ENCODE measurements at regions not wholly inside any gene's neighbourhood (a gene's known extent, or its start where the extent isn't known, plus 50 kb on each side); places are given as distances from the start of the nearest gene placed in this dataset.

DNA sequence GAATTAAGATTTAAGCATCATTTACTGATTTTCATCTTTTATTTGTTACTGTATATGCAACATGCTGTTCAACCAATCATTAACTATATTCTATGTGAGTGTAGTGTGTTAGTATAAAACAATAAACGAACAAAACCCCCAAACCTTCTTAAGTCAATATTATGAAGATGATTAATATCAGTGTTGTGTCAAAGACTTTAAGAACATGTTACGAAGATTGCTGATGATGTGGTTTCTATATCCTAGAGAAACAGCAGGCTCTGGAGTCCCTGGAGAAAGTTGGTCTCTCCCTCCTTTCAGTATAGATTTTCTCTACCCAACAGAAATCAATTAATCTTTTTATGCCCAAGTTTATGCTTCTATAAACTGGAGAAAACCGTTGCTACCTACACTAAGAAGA is 393.8 kb upstream of the HSF2 start:
- no peak overlapping the region for H3K9ac ChIP-seq (ENCODE audit: low read depth, low read length, poor library complexity, severe bottlenecking)
- no peaks in the 10 kb centered on the region for H3F3A ChIP-seq (ENCODE audit: low read depth)
- no peaks in the 10 kb centered on the region for H3K9me3 ChIP-seq (ENCODE audit: insufficient read depth, low read depth, low read length)
- no peaks in the 10 kb centered on the region for H3K4me1 ChIP-seq (ENCODE audit: insufficient read depth, low read length, poor library complexity, severe bottlenecking)
- H2AFZ ChIP-seq (ENCODE audit: low read length), result no peak overlapping the region
- TF ChIP-seq, protein P1, sequence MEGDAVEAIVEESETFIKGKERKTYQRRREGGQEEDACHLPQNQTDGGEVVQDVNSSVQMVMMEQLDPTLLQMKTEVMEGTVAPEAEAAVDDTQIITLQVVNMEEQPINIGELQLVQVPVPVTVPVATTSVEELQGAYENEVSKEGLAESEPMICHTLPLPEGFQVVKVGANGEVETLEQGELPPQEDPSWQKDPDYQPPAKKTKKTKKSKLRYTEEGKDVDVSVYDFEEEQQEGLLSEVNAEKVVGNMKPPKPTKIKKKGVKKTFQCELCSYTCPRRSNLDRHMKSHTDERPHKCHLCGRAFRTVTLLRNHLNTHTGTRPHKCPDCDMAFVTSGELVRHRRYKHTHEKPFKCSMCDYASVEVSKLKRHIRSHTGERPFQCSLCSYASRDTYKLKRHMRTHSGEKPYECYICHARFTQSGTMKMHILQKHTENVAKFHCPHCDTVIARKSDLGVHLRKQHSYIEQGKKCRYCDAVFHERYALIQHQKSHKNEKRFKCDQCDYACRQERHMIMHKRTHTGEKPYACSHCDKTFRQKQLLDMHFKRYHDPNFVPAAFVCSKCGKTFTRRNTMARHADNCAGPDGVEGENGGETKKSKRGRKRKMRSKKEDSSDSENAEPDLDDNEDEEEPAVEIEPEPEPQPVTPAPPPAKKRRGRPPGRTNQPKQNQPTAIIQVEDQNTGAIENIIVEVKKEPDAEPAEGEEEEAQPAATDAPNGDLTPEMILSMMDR (conservative IDR thresholded peaks at IDR 0.05; ENCODE audit: low read length), result no peak
- TF ChIP-seq EZH2phosphoT487 (IDR thresholded peaks at IDR 0.05; ENCODE audit: borderline replicate concordance), result no peak
- H4K20me1 ChIP-seq (ENCODE audit: insufficient read depth, low read length, poor library complexity, severe bottlenecking), result no peaks in the 10 kb centered on the region
- no peaks in the 10 kb centered on the region for H3K36me3 ChIP-seq (ENCODE audit: insufficient read depth, low read length)
- no peaks in the 10 kb centered on the region for H3K27me3 ChIP-seq (ENCODE audit: insufficient read depth, low read length, poor library complexity, severe bottlenecking)
- H3K4me2 ChIP-seq (ENCODE audit: low read depth, low read length, poor library complexity, severe bottlenecking), result no peak overlapping the region
- H3K9me2 ChIP-seq (replicated peaks; ENCODE audit: low read depth, low read length), result 0 out of 2 replicates have a peak, but pooled peaks cover 6% of the 10 kb centered on the region
- H3K4me3 ChIP-seq (ENCODE audit: low read length, poor library complexity, severe bottlenecking), result no peak overlapping the region
- no peaks in the 10 kb centered on the region for H3K79me2 ChIP-seq (ENCODE audit: insufficient read depth, low read length)

DNA sequence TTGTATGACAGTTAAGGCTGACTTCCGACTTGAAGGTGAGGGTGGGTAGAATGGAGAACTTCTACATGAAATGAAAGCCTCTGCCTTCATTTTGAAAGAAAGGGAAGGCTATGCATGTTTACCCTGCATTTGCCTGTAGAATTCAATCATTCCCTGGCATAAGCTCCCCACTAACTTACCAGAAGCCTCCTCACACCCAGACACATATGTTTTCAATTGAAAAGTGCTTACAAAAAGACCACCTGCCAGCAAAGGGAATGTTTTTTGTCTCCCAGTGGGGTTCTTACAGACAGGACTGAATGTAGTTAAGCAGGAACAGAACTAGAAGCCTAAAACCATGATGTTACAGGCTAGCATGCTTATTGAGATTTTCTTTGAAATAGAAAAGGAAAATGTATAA is 392.1 kb upstream of the HSF2 start:
- Histone ChIP-seq H3K4me1 (ENCODE audit: insufficient read depth, low read length, poor library complexity, severe bottlenecking) (no peaks in the 10 kb centered on the region), H3K79me2 (ENCODE audit: insufficient read depth, low read length) (no peaks in the 10 kb centered on the region), H3K36me3 (ENCODE audit: insufficient read depth, low read length) (no peaks in the 10 kb centered on the region), H4K20me1 (ENCODE audit: insufficient read depth, low read length, poor library complexity, severe bottlenecking) (no peaks in the 10 kb centered on the region), H2AFZ (ENCODE audit: low read length) (no peak overlapping the region), H3K9me2 (replicated peaks; ENCODE audit: low read depth, low read length) (no peaks in the 10 kb centered on the region), H3F3A (ENCODE audit: low read depth) (no peaks in the 10 kb centered on the region), H3K4me3 (ENCODE audit: low read length, poor library complexity, severe bottlenecking) (no peak overlapping the region), H3K4me2 (ENCODE audit: low read depth, low read length, poor library complexity, severe bottlenecking) (no peak overlapping the region), H3K27me3 (ENCODE audit: insufficient read depth, low read length, poor library complexity, severe bottlenecking) (no peaks in the 10 kb centered on the region), H3K9me3 (ENCODE audit: insufficient read depth, low read depth, low read length) (no peaks in the 10 kb centered on the region), H3K9ac (ENCODE audit: low read depth, low read length, poor library complexity, severe bottlenecking) (no peak overlapping the region)
- TF ChIP-seq EZH2phosphoT487 (IDR thresholded peaks at IDR 0.05; ENCODE audit: borderline replicate concordance), result no peak
- TF ChIP-seq, protein P1 (conservative IDR thresholded peaks at IDR 0.05; ENCODE audit: low read length), result no peak

DNA sequence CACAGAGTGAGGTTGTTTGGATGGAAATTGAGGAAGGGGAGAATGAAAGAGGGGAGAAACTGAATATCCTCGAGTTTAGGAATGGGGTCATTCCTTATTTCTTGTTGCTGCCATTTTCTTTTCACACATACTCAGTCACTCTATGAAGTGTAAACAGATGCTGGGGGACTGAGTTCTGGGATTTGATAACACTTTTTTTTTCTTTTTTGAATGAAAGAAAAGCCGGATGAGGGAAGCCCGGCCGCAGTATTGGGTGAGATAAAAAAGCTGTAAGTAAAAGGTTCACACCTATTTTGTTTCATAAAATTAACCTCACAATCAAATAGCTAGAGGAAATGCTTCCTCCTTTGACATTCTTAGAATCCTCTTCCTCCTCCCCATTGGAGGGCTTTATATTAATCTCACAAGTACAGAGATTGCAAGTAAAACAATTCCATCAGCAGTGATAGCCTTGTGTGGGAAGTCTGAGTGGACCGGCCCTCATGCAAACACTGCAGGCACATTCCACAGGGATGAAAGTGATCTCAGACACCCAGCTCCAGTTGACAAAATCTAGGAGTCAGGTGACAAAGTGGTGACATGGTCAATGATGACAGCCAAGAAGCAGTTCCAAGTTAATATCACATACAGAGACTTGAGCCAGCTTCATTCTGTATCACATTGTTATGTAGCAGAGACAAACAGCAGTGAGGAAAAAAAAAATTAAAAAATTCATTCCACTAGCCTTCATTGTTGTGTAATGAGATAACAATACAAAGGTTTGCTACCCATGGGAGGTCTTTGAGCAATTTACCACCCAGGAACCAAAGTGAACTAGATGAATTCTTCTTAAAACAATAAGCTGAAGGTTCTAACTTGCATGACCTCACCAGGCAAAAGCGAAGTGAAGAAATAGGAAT is 391.1 kb upstream of the HSF2 start:
- no peak overlapping the region for H3K4me2 ChIP-seq (ENCODE audit: low read depth, low read length, poor library complexity, severe bottlenecking)
- no peaks in the 10 kb centered on the region for H3F3A ChIP-seq (ENCODE audit: low read depth)
- H3K79me2 ChIP-seq (ENCODE audit: insufficient read depth, low read length), result no peaks in the 10 kb centered on the region
- no peak overlapping the region for H2AFZ ChIP-seq (ENCODE audit: low read length)
- H3K27me3 ChIP-seq (ENCODE audit: insufficient read depth, low read length, poor library complexity, severe bottlenecking), result no peaks in the 10 kb centered on the region
- no peak overlapping the region for H3K4me3 ChIP-seq (ENCODE audit: low read length, poor library complexity, severe bottlenecking)
- TF ChIP-seq EZH2phosphoT487 (IDR thresholded peaks at IDR 0.05; ENCODE audit: borderline replicate concordance), result no peak
- TF ChIP-seq, protein P1 (conservative IDR thresholded peaks at IDR 0.05; ENCODE audit: low read length), result no peak
- no peaks in the 10 kb centered on the region for H4K20me1 ChIP-seq (ENCODE audit: insufficient read depth, low read length, poor library complexity, severe bottlenecking)
- no peaks in the 10 kb centered on the region for H3K36me3 ChIP-seq (ENCODE audit: insufficient read depth, low read length)
- no peaks in the 10 kb centered on the region for H3K9me2 ChIP-seq (replicated peaks; ENCODE audit: low read depth, low read length)
- H3K4me1 ChIP-seq (ENCODE audit: insufficient read depth, low read length, poor library complexity, severe bottlenecking), result no peaks in the 10 kb centered on the region
- H3K9ac ChIP-seq (ENCODE audit: low read depth, low read length, poor library complexity, severe bottlenecking), result no peak overlapping the region
- H3K9me3 ChIP-seq (ENCODE audit: insufficient read depth, low read depth, low read length), result no peaks in the 10 kb centered on the region

Measured in Loucy (cell line).